ENCODE measurements at regions not wholly inside any gene's neighbourhood (a gene's known extent, or its start where the extent isn't known, plus 50 kb on each side); places are given as distances from the start of the nearest gene placed in this dataset.

DNA sequence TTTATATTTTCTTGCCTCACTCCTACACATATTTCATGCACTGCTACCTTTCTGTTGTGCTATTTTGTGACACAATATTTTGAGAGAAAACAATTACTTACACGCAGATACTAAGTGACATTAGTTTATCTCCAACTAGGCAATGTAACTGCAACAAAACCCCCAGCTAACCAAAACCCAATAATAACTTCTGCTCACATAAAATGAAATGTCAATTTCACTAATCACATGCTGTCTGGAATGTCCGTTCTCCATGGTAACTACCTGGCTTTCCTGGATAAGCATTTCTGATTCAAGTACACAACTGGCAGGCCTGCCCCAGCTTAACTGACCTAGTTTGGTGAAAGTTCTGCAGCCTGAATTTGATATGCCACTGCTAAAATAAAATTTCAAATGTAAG lies 313.5 kb downstream of the TMA16 start:
- Histone ChIP-seq H3K4me1 (ENCODE audit: control insufficient read depth, insufficient read depth, low read length) (no peaks in the 10 kb centered on the region), H3K9me3 (ENCODE audit: control insufficient read depth, insufficient read depth, low read depth, low read length) (no peaks in the 10 kb centered on the region), H3K27ac (ENCODE audit: extremely low read depth, low read depth, low read length) (no peak overlapping the region), H3K36me3 (ENCODE audit: control insufficient read depth in 2 of 2, insufficient read depth in 1 of 2, low read length in 2 of 2) (no peaks in the 10 kb centered on the region), H3K4me3 (ENCODE audit: low read depth, low read length) (no peak overlapping the region)
- CTCF ChIA-PET: no interaction called here
- no peak for TF ChIP-seq ZBTB20 (tag by site-specific recombination; IDR thresholded peaks at IDR 0.05)
- TF ChIP-seq, protein P1, sequence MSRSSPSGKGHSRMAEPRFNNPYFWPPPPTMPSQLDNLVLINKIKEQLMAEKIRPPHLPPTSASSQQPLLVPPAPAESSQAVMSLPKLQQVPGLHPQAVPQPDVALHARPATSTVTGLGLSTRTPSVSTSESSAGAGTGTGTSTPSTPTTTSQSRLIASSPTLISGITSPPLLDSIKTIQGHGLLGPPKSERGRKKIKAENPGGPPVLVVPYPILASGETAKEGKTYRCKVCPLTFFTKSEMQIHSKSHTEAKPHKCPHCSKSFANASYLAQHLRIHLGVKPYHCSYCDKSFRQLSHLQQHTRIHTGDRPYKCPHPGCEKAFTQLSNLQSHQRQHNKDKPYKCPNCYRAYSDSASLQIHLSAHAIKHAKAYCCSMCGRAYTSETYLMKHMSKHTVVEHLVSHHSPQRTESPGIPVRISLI (tag by site-specific recombination; IDR thresholded peaks at IDR 0.05): no peak
- TF ChIP-seq HOXC10 (CRISPR knock-in tag; IDR thresholded peaks at IDR 0.05): no peak
- no peak for TF ChIP-seq ZNF777 (tag by site-specific recombination; IDR thresholded peaks at IDR 0.05; ENCODE audit: borderline replicate concordance)
- TF ChIP-seq, protein P2, sequence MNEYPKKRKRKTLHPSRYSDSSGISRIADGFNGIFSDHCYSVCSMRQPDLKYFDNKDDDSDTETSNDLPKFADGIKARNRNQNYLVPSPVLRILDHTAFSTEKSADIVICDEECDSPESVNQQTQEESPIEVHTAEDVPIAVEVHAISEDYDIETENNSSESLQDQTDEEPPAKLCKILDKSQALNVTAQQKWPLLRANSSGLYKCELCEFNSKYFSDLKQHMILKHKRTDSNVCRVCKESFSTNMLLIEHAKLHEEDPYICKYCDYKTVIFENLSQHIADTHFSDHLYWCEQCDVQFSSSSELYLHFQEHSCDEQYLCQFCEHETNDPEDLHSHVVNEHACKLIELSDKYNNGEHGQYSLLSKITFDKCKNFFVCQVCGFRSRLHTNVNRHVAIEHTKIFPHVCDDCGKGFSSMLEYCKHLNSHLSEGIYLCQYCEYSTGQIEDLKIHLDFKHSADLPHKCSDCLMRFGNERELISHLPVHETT (tag by site-specific recombination; IDR thresholded peaks at IDR 0.05): no peak
- no peak for TF ChIP-seq ZSCAN30 (tag by site-specific recombination; IDR thresholded peaks at IDR 0.05)
- TF ChIP-seq ZNF248 (tag by site-specific recombination; IDR thresholded peaks at IDR 0.05): no peak
- no peak for TF ChIP-seq ZNF274 (IDR thresholded peaks at IDR 0.05; ENCODE audit: low read length)
- no peak for TF ChIP-seq ZNF274 (tag by site-specific recombination; IDR thresholded peaks at IDR 0.05; ENCODE audit: borderline replicate concordance)
- no peak for TF ChIP-seq ZNF239 (tag by site-specific recombination; IDR thresholded peaks at IDR 0.05)
- TF ChIP-seq ZNF645 (tag by site-specific recombination; IDR thresholded peaks at IDR 0.05): no peak
- no peak for TF ChIP-seq TRIM28 (IDR thresholded peaks at IDR 0.05; ENCODE audit: borderline replicate concordance, low read length)
- TF ChIP-seq PRDM10 (tag by site-specific recombination; IDR thresholded peaks at IDR 0.05): no peak
- TF ChIP-seq BCL11A (tag by site-specific recombination; IDR thresholded peaks at IDR 0.05; ENCODE audit: low read depth): no peak
- no peak for TF ChIP-seq ZNF214 (tag by site-specific recombination; IDR thresholded peaks at IDR 0.05; ENCODE audit: borderline replicate concordance)
- POLR2A ChIA-PET: no interaction called here

DNA sequence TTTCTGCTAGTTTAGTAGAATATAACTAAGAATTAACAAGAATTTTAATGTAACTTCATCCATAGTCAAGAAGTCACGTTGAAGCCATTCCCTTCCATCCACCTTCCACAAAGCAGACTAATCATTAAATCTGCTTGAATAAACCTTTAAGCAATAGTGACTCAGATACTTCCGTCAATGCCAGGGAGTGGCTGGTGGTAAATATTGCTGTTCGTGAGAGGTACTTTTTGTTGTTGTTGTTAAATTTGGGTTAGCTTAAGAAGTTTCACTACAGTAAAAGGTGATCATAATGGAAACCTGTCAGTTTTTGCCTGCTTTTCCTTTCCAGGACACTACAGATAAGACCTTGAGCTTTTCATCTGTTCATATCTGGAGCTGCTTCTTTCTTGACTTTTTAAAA lies 316.3 kb downstream of the TMA16 start:
- CTCF ChIA-PET: no interaction called here
- H3K36me3 ChIP-seq (ENCODE audit: control insufficient read depth in 2 of 2, insufficient read depth in 1 of 2, low read length in 2 of 2): no peaks in the 10 kb centered on the region

More for the DNA sequence above, 316.3 kb downstream of the TMA16 start:
- no peak overlapping the region for H3K27ac ChIP-seq (ENCODE audit: extremely low read depth, low read depth, low read length)
- H3K4me1 ChIP-seq (ENCODE audit: control insufficient read depth, insufficient read depth, low read length): no peaks in the 10 kb centered on the region
- no peak overlapping the region for H3K4me3 ChIP-seq (ENCODE audit: low read depth, low read length)
- TF ChIP-seq ZNF404 (tag by site-specific recombination; IDR thresholded peaks at IDR 0.05) (no peak), ZNF48 (tag by site-specific recombination; IDR thresholded peaks at IDR 0.05) (no peak), KLF8 (tag by site-specific recombination; IDR thresholded peaks at IDR 0.05) (no peak), ZNF292 (tag by site-specific recombination; IDR thresholded peaks at IDR 0.05; ENCODE audit: borderline replicate concordance, low read depth) (no peak), HOXC10 (CRISPR knock-in tag; IDR thresholded peaks at IDR 0.05) (no peak), ZSCAN16 (tag by site-specific recombination; IDR thresholded peaks at IDR 0.05) (no peak), SETDB1 (IDR thresholded peaks at IDR 0.05; ENCODE audit: insufficient read length, low read length) (no peak), ZNF624 (tag by site-specific recombination; IDR thresholded peaks at IDR 0.05) (no peak), PRDM1 (tag by site-specific recombination; IDR thresholded peaks at IDR 0.05) (no peak), ZNF561 (tag by site-specific recombination; IDR thresholded peaks at IDR 0.05; ENCODE audit: borderline replicate concordance) (no peak), ZBTB20 (tag by site-specific recombination; IDR thresholded peaks at IDR 0.05) (no peak), ZNF274 (IDR thresholded peaks at IDR 0.05; ENCODE audit: low read length) (no peak), ZNF274 (tag by site-specific recombination; IDR thresholded peaks at IDR 0.05; ENCODE audit: borderline replicate concordance) (no peak), ZNF521 (tag by site-specific recombination; IDR thresholded peaks at IDR 0.05) (no peak), ZNF174 (tag by site-specific recombination; IDR thresholded peaks at IDR 0.05) (no peak), MYNN (tag by site-specific recombination; IDR thresholded peaks at IDR 0.05; ENCODE audit: borderline replicate concordance) (no peak), ZBTB6 (tag by site-specific recombination; IDR thresholded peaks at IDR 0.05) (no peak)
- POLR2A ChIA-PET: no interaction called here
- no peaks in the 10 kb centered on the region for H3K9me3 ChIP-seq (ENCODE audit: control insufficient read depth, insufficient read depth, low read depth, low read length)
